ENCODE measurements at regions not wholly inside any gene's neighbourhood (a gene's known extent, or its start where the extent isn't known, plus 50 kb on each side); places are given as distances from the start of the nearest gene placed in this dataset.

- Histone ChIP-seq H3K27ac (no peak overlapping the region), H3K4me3 (no peak overlapping the region), H3K9me3 (no peaks in the 10 kb centered on the region), H3K4me1 (no peaks in the 10 kb centered on the region), H3K36me3 (no peaks in the 10 kb centered on the region), H3K27me3 (no peaks in the 10 kb centered on the region)
- DNase-seq (ENCODE audit: low spot score): no peak
- no peak for TF ChIP-seq CTCF (IDR thresholded peaks at IDR 0.05)
These were observed 119.3 kb upstream of the SEMA3D start for GRCh38 chr7:85306115-85306514.

- Histone ChIP-seq H3K36me3 (no peaks in the 10 kb centered on the region), H3K27me3 (no peaks in the 10 kb centered on the region), H3K4me3 (no peak overlapping the region), H3K27ac (no peak overlapping the region), H3K9me3 (no peaks in the 10 kb centered on the region), H3K4me1 (no peaks in the 10 kb centered on the region)
- DNase-seq (ENCODE audit: low spot score): no peak
- no peak for TF ChIP-seq CTCF (IDR thresholded peaks at IDR 0.05)
These were observed 107.3 kb upstream of the SEMA3D start for GRCh38 chr7:85294176-85294575.

DNA sequence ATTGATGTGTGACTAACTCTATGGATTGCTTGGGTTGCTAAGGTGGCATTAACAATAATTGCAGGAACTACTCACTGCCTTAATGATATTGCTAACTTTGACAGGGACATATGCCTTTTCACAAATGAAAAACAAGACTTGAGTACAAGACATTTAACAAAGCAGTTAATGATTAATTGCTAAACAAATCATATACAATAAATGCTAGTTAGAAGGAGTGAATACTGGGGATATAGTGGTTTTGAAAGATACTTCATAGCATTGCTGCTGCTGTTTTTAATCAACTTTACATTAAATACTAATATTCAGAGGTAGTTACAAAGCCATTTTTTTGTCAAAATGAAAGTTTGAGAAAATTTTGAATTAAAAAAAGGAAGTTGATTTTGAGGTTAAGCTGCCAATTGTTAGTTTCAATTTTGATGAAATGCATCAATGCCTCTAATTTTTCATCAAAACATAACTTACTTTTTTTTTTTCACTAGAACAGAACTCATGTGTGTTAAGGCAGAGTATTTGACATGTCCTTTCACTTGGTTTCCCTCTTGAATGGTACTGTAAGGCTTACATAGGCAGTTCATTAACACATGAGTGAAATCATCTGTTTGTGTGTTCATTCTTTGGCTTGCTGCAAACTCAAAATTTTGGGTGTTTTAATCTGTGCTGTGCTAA, 106.2 kb upstream of the SEMA3D start:
- TF ChIP-seq CTCF (IDR thresholded peaks at IDR 0.05): no peak

DNA sequence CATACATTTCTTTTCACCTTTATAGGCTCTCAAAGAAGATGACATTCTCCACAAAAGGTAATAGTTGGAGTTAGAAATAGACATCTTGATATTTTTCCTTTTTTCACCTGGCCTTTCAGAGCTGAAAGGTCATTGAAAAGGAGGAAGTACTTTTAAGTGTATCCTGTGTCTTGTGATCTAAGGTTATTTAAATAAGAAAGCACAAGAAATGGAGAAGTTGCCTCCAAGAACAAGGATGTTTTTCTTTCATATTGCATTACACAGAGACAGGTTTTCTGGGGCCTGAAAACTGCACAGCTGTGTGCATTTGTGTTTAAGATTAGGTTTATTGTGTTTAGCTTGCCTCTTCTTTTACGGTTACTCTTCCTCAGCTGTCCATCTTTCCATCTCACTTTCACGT, 103.4 kb upstream of the SEMA3D start:
- Histone ChIP-seq H3K9me3 (no peaks in the 10 kb centered on the region), H3K4me1 (no peaks in the 10 kb centered on the region), H3K4me3 (no peak overlapping the region), H3K36me3 (no peaks in the 10 kb centered on the region), H3K27me3 (no peaks in the 10 kb centered on the region), H3K27ac (no peak overlapping the region)
- TF ChIP-seq CTCF (IDR thresholded peaks at IDR 0.05): no peak
- no peak for DNase-seq (ENCODE audit: low spot score)

More for the DNA sequence above, 106.2 kb upstream of the SEMA3D start:
- Histone ChIP-seq H3K36me3 (no peaks in the 10 kb centered on the region), H3K9me3 (no peaks in the 10 kb centered on the region), H3K27me3 (no peaks in the 10 kb centered on the region), H3K27ac (no peak overlapping the region), H3K4me1 (no peaks in the 10 kb centered on the region), H3K4me3 (no peak overlapping the region)
- DNase-seq (ENCODE audit: low spot score): no peak

DNA sequence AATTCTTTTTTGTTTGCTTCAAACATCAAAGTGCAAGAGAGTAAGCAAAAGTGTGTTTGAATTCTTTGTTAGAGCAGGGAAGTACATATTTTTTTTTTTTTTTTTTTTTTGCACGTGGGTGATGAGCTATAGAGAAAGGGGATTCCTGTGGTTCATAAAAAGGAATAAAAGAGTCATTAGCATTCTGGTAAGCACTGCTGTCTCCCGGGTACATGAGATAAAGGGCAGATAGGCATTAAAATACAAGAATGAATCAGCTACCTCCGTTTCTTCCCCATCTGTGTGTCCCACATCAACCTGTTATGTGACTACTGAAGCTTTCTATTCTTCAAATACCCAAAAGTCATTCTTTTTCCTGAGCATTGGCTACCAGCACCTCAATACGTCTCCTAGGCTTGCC, 102.4 kb upstream of the SEMA3D start:
- TF ChIP-seq CTCF (IDR thresholded peaks at IDR 0.05): no peak
- no peaks in the 10 kb centered on the region for H3K36me3 ChIP-seq
- no peak for DNase-seq (ENCODE audit: low spot score)

More for the DNA sequence above, 102.4 kb upstream of the SEMA3D start:
- Histone ChIP-seq H3K4me1 (no peaks in the 10 kb centered on the region), H3K9me3 (no peaks in the 10 kb centered on the region), H3K27me3 (no peaks in the 10 kb centered on the region), H3K4me3 (no peak overlapping the region), H3K27ac (no peak overlapping the region)
